Caco-2 (cell line): ENCODE measurements at regions not wholly inside any gene's neighbourhood (a gene's known extent, or its start where the extent isn't known, plus 50 kb on each side); places are given as distances from the start of the nearest gene placed in this dataset.
A peak's percentile ranks its signal among the peaks of the same experiment; 100 is the strongest.

ENCODE experiments used
- BruUV-seq: library from RNA; stranded (reverse); fragments of 400-500 nt; replicated peaks from 2 replicates; lab custom pipeline; 2021; lab: Mats Ljungman, UMichigan
- CTCF ChIA-PET: fragments of 300-600 bp; sonication (Branson Sonifier 250); formaldehyde crosslinking; loops from one replicate; lab custom pipeline; 2022; ENCODE audit warnings: antibody characterized with exemption; lab: Charles Lee
- POLR2A ChIA-PET: fragments of 300-600 bp; sonication (Branson Sonifier 250); formaldehyde crosslinking; loops from one replicate; lab custom pipeline; 2022; ENCODE audit warnings: antibody characterized with exemption; lab: Charles Lee
- DNase-seq, 2 experiments: peaks; one replicate each; pipeline versions ENCODE4 v3.0.0 to v3.0.0-alpha.2; 2020 to 2022
- H3K27me3 ChIP-seq: replicated peaks from 2 replicates; pipeline ENCODE4 v1.6.0; 2011; ENCODE audit warnings: low read length; ENCODE audit not compliant: control insufficient read depth, insufficient read depth
- H3K36me3 ChIP-seq: 2 replicates; pipeline ENCODE4 v1.5.1; 2011; ENCODE audit warnings: low read length; ENCODE audit not compliant: control insufficient read depth, insufficient read depth
- H3K4me1 ChIP-seq: fragments of 250-450 bp; sonication (Bioruptor Pico); 2 replicates; pipeline ENCODE4 v1.5.1; 2020; ENCODE audit warnings: mild to moderate bottlenecking
- H3K4me3 ChIP-seq: 2 replicates; pipeline ENCODE4 v1.5.1; 2011; ENCODE audit warnings: low read depth, mild to moderate bottlenecking, control low read depth, low read length
- H3K9me3 ChIP-seq: fragments of 250-450 bp; sonication (Bioruptor Pico); 2 replicates; pipeline ENCODE4 v1.5.1; 2020; ENCODE audit warnings: mild to moderate bottlenecking, moderate library complexity
- H3K27ac Mint-ChIP-seq: one replicate; pipeline ENCODE4 v1.8.0; 2022; ENCODE audit warnings: mixed read lengths; ENCODE audit not compliant: unreplicated experiment
- H3K27me3 Mint-ChIP-seq: one replicate; pipeline ENCODE4 v1.8.0; 2022; ENCODE audit warnings: mixed read lengths; ENCODE audit not compliant: insufficient read depth, unreplicated experiment
- H3K36me3 Mint-ChIP-seq: one replicate; pipeline ENCODE4 v1.8.0; 2022; ENCODE audit warnings: mild to moderate bottlenecking, mixed read lengths; ENCODE audit not compliant: insufficient read depth, unreplicated experiment
- H3K4me1 Mint-ChIP-seq: one replicate; pipeline ENCODE4 v1.8.0; 2022; ENCODE audit warnings: low read depth, mixed read lengths; ENCODE audit not compliant: unreplicated experiment
- H3K4me3 Mint-ChIP-seq: one replicate; pipeline ENCODE4 v1.8.0; 2022; ENCODE audit warnings: mild to moderate bottlenecking, moderate library complexity, mixed read lengths; ENCODE audit not compliant: unreplicated experiment
- H3K9me3 Mint-ChIP-seq: one replicate; pipeline ENCODE4 v1.8.0; 2022; ENCODE audit warnings: mixed read lengths; ENCODE audit not compliant: unreplicated experiment
- intact Hi-C: fragments of 100-400 bp; cut with micrococcal nuclease; formaldehyde crosslinking; loops from one replicate; pipeline ENCODE4 v1.10.0; 2022; ENCODE audit not compliant: unreplicated experiment
- TF ChIP-seq, protein P1 (sequence below), 2 experiments: fragments of 200-600 bp in 1 of 2; IDR thresholded peaks; 1 replicate in 1 of 2; 2 replicates in 1 of 2; pipeline versions ENCODE4 v1.5.1 to v1.8.0; 2011 to 2022; ENCODE audit warnings: antibody characterized with exemption in 1 of 2, control low read depth in 1 of 2, inconsistent platforms in 1 of 2, low read depth in 1 of 2, low read length in 1 of 2, mild to moderate bottlenecking in 1 of 2, moderate library complexity in 1 of 2; ENCODE audit not compliant: insufficient read depth in 1 of 2, severe bottlenecking in 1 of 2, unreplicated experiment in 1 of 2

DNA sequence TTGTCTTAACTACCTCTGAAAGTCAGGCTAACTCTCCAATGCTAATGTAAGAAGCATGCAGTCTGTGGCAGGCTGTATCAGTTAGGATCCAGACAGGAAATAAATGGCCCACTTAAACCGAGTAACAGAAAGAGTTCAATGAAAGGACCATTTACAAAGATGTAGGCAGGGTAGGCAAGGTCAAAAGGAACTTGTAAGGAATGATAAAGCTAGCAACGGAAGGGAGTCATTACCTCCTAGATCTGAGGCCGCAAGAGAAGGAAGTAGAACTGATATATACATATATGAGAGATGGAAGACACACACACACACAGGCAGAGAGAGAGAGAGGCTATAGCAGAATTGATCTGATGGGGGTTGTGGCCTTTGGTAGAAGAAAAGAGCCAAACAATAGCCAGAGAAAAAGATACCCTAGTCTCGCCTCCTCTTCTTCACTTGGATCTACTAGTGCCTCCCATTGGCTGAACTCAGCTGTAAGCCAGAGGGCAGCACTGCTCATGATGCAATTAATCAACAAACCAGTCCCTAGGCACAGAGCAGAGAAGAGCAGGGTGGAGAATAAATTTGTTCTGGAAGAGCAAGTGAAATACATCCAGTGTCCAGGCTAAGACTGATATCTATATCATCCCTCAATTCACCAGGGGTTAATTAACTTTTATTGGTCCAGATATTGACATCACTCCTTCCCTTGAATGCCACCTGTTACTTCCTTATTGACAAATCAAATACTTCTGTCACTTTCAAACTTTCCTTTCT, 91.2 kb downstream of the LSMEM1 start:
- TF ChIP-seq, protein P1, sequence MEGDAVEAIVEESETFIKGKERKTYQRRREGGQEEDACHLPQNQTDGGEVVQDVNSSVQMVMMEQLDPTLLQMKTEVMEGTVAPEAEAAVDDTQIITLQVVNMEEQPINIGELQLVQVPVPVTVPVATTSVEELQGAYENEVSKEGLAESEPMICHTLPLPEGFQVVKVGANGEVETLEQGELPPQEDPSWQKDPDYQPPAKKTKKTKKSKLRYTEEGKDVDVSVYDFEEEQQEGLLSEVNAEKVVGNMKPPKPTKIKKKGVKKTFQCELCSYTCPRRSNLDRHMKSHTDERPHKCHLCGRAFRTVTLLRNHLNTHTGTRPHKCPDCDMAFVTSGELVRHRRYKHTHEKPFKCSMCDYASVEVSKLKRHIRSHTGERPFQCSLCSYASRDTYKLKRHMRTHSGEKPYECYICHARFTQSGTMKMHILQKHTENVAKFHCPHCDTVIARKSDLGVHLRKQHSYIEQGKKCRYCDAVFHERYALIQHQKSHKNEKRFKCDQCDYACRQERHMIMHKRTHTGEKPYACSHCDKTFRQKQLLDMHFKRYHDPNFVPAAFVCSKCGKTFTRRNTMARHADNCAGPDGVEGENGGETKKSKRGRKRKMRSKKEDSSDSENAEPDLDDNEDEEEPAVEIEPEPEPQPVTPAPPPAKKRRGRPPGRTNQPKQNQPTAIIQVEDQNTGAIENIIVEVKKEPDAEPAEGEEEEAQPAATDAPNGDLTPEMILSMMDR (IDR thresholded peaks at IDR 0.05; ENCODE audit: insufficient read depth in 1 of 2, low read depth in 1 of 2, low read length in 1 of 2, severe bottlenecking in 1 of 2, unreplicated experiment in 1 of 2) = peak in 1 of 2 experiments; percentile 8
- Mint-ChIP-seq H3K27ac (no peak overlapping the region), H3K9me3 (peaks cover 22% of the 10 kb centered on the region), H3K27me3 (no peaks in the 10 kb centered on the region), H3K4me3 (no peak overlapping the region), H3K4me1 (peaks cover 10% of the 10 kb centered on the region), H3K36me3 (no peaks in the 10 kb centered on the region)
- no peaks in the 10 kb centered on the region for H3K27me3 ChIP-seq
- H3K36me3 ChIP-seq = no peaks in the 10 kb centered on the region
- DNase-seq = no peak
- intact Hi-C loops = no loop called here
- H3K4me3 ChIP-seq = no peak overlapping the region
- H3K9me3 ChIP-seq = no peaks in the 10 kb centered on the region
- CTCF ChIA-PET = no interaction called here
- 0 out of 2 replicates have a peak, but pooled peaks cover 5% of the 10 kb centered on the region for H3K4me1 ChIP-seq
- BruUV-seq = no TSS peak
- POLR2A ChIA-PET = no interaction called here

DNA sequence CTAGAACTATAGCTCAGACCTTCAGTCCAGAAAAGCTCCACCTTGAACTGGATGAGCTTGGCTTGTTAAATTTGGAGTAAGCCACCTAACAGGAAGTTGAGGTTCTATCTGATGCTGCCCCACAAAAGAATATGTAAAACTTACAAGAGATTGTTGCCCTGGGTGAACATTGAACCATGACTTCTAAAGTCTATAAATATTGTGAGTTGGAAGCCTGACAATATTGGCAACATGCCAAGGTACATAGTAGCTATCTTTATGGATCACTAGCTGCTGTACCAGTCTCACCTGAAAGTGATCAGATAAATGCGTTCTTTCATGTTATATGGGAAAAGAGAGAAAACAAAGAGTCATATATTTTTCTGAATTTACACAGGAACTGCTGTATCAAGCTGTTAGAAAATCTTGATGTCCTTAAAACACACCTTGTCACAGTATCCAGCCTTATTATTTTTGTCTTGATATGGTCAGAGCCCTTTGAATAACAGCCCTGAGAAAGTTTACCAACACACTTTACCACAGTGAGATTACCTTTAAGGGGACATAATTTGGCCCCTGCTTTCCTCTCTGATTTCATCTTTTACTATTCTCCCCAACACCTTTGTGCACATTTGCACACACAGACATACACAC, 92.0 kb downstream of the LSMEM1 start:
- Mint-ChIP-seq H3K36me3 (no peaks in the 10 kb centered on the region), H3K9me3 (peaks cover 30% of the 10 kb centered on the region), H3K4me3 (no peak overlapping the region), H3K27ac (no peak overlapping the region), H3K4me1 (peaks cover 10% of the 10 kb centered on the region), H3K27me3 (no peaks in the 10 kb centered on the region)
- DNase-seq = no peak
- intact Hi-C loops = no loop called here
- Histone ChIP-seq H3K36me3 (no peaks in the 10 kb centered on the region), H3K4me3 (no peak overlapping the region), H3K9me3 (no peaks in the 10 kb centered on the region), H3K4me1 (0 out of 2 replicates have a peak, but pooled peaks cover 5% of the 10 kb centered on the region), H3K27me3 (no peaks in the 10 kb centered on the region)
- TF ChIP-seq, protein P1 (IDR thresholded peaks at IDR 0.05; ENCODE audit: insufficient read depth in 1 of 2, low read depth in 1 of 2, low read length in 1 of 2, severe bottlenecking in 1 of 2, unreplicated experiment in 1 of 2) = no peak
- no TSS peak for BruUV-seq
- ChIA-PET POLR2A (no interaction called here), CTCF (interaction anchor here (1.2 kb wide), 1 partner anchor 133 kb away, joined by 3 read pairs; no protein-coding TSS in a partner anchor)

DNA sequence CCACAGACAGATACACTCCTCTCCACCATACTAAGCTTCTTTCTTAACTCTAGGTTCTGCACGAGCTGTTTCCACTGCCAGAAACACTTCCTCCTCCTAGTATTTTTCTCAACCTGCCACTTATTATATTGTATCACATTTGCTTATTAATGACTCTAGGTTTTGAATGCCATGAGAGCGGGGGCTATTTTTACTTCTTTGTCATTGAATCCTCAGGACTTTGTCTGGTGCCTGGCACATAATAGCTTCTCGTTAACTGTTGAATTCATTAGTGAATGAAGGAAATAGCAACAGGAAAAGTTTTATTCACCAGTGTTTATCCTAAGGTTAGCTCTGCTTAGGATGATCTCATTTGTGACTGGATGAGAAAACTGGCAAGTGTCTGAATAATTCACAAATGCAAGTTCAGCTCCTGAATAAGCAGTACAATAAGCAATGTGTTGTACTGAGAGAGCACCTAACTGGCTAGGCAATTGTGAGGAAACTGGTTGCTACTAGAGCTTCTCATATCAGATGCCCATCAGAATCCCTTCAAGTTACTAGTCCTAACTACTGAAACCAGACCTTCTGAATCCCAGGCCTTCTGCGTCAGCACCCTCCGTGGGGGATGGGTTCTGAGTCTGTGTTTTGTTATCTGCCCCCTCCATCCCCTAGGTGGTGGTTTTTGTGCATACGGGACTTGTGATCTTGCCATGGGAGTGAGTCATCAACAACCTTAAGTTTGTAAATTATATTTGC, 92.7 kb downstream of the LSMEM1 start:
- Histone ChIP-seq H3K9me3 (no peaks in the 10 kb centered on the region), H3K27me3 (no peaks in the 10 kb centered on the region), H3K36me3 (no peaks in the 10 kb centered on the region), H3K4me1 (0 out of 2 replicates have a peak, but pooled peaks cover 5% of the 10 kb centered on the region), H3K4me3 (no peak overlapping the region)
- CTCF ChIA-PET = interaction anchor here (1.2 kb wide), 1 partner anchor 133 kb away, joined by 3 read pairs; no protein-coding TSS in a partner anchor
- intact Hi-C loops = no loop called here
- Mint-ChIP-seq H3K27me3 (no peaks in the 10 kb centered on the region), H3K4me1 (peaks cover 10% of the 10 kb centered on the region), H3K36me3 (no peaks in the 10 kb centered on the region), H3K4me3 (no peak overlapping the region), H3K9me3 (peaks cover 31% of the 10 kb centered on the region), H3K27ac (no peak overlapping the region)
- TF ChIP-seq, protein P1 (IDR thresholded peaks at IDR 0.05; ENCODE audit: insufficient read depth in 1 of 2, low read depth in 1 of 2, low read length in 1 of 2, severe bottlenecking in 1 of 2, unreplicated experiment in 1 of 2) = no peak
- no peak for DNase-seq
- no TSS peak for BruUV-seq
- POLR2A ChIA-PET = no interaction called here
